ENCODE measurements at regions not wholly inside any gene's neighbourhood (a gene's known extent, or its start where the extent isn't known, plus 50 kb on each side); places are given as distances from the start of the nearest gene placed in this dataset.

DNA sequence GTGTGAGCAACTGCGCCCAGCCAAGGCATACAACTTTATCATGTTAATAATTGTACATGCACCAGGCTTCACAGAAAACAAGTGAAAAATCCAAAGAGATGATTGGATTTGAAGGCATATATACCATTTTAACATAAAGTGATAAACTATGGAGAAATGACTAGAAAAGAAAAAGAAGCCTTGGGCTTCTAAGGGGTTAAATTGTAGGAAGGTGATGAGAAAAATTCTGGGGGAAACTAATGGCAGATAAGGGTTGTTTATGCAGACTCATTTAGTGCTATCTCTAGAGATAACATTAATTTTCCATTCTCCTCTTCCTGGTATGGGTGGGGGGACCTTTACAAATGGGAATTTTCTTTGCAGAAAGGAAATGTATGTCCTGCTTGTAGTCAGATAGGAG lies 154.0 kb downstream of the TMEM17 start:
- TF ChIP-seq, protein P1, sequence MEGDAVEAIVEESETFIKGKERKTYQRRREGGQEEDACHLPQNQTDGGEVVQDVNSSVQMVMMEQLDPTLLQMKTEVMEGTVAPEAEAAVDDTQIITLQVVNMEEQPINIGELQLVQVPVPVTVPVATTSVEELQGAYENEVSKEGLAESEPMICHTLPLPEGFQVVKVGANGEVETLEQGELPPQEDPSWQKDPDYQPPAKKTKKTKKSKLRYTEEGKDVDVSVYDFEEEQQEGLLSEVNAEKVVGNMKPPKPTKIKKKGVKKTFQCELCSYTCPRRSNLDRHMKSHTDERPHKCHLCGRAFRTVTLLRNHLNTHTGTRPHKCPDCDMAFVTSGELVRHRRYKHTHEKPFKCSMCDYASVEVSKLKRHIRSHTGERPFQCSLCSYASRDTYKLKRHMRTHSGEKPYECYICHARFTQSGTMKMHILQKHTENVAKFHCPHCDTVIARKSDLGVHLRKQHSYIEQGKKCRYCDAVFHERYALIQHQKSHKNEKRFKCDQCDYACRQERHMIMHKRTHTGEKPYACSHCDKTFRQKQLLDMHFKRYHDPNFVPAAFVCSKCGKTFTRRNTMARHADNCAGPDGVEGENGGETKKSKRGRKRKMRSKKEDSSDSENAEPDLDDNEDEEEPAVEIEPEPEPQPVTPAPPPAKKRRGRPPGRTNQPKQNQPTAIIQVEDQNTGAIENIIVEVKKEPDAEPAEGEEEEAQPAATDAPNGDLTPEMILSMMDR (IDR thresholded peaks at IDR 0.05; ENCODE audit: extremely low read depth, low read depth, low read length), result no peak
- H3K79me2 ChIP-seq (ENCODE audit: insufficient read depth, low read length), result no peaks in the 10 kb centered on the region
- H4K20me1 ChIP-seq (ENCODE audit: insufficient read depth, low read length), result no peaks in the 10 kb centered on the region
- DNase-seq (ENCODE audit: insufficient read length, low spot score, missing footprints), result no peak
- H3K4me3 ChIP-seq (ENCODE audit: insufficient read depth, low read length), result no peak overlapping the region
- H3K36me3 ChIP-seq (ENCODE audit: insufficient read depth, low read length), result no peaks in the 10 kb centered on the region
- H3K9me3 ChIP-seq (ENCODE audit: low read depth, low read length), result no peaks in the 10 kb centered on the region
- no peak overlapping the region for H2AFZ ChIP-seq (ENCODE audit: low read length)
- no peak overlapping the region for H3K27ac ChIP-seq (ENCODE audit: low read depth, low read length)
- H3K27me3 ChIP-seq (ENCODE audit: insufficient read depth, low read length), result no peaks in the 10 kb centered on the region
- no peaks in the 10 kb centered on the region for H3K4me1 ChIP-seq (ENCODE audit: insufficient read depth, low read length)
- no peak overlapping the region for H3K4me2 ChIP-seq (ENCODE audit: insufficient read depth, low read length)

DNA sequence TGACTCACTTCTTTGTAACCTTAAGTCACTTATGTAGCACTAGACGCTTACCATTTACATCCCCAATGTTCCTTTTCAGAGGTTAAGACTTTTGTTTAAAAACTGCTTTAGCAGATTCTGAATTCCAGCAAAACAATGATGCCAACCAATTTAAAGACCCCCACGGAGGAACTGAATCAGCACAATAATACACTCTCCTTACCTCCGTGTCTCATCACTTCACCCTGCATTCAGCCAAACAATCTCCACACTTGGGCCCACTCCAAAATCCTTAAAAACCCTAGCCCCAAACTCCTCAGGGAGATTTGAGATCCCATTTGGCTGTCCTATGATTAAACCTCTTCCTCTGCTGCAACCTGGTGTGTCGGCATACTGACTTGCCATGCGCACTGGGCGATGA lies 153.9 kb downstream of the B3GNT2 start:
- H3K9me3 ChIP-seq (ENCODE audit: low read depth, low read length), result no peaks in the 10 kb centered on the region
- H3K79me2 ChIP-seq (ENCODE audit: insufficient read depth, low read length), result no peaks in the 10 kb centered on the region
- no peak overlapping the region for H3K4me3 ChIP-seq (ENCODE audit: insufficient read depth, low read length)
- DNase-seq (ENCODE audit: insufficient read length, low spot score, missing footprints), result no peak
- H3K27ac ChIP-seq (ENCODE audit: low read depth, low read length), result no peak overlapping the region
- no peaks in the 10 kb centered on the region for H3K4me1 ChIP-seq (ENCODE audit: insufficient read depth, low read length)
- no peak overlapping the region for H2AFZ ChIP-seq (ENCODE audit: low read length)
- H3K4me2 ChIP-seq (ENCODE audit: insufficient read depth, low read length), result no peak overlapping the region
- TF ChIP-seq, protein P1 (IDR thresholded peaks at IDR 0.05; ENCODE audit: extremely low read depth, low read depth, low read length), result no peak
- no peaks in the 10 kb centered on the region for H3K36me3 ChIP-seq (ENCODE audit: insufficient read depth, low read length)
- H3K27me3 ChIP-seq (ENCODE audit: insufficient read depth, low read length), result no peaks in the 10 kb centered on the region
- no peaks in the 10 kb centered on the region for H4K20me1 ChIP-seq (ENCODE audit: insufficient read depth, low read length)

DNA sequence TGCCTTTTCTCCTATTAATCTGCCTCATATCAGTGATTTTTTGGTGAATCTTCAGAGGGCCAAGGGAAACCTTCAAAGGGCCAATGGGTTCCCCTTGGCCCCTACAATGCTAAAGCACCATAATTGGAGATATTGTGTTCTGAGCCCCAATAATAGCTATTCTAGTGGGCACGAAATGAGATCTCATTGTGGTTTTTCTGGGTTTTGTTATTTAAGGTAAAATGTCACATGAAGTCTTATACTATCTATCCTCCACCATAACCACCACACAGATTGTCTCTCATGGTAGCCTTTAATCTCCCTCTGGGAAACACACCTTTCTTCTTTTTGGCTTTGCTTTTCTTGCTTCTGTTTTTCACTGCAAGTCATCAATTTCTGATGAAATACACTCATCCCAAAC lies 152.8 kb downstream of the B3GNT2 start:
- H2AFZ ChIP-seq (ENCODE audit: low read length), result no peak overlapping the region
- H4K20me1 ChIP-seq (ENCODE audit: insufficient read depth, low read length), result no peaks in the 10 kb centered on the region
- no peaks in the 10 kb centered on the region for H3K4me1 ChIP-seq (ENCODE audit: insufficient read depth, low read length)
- H3K9me3 ChIP-seq (ENCODE audit: low read depth, low read length), result no peaks in the 10 kb centered on the region
- H3K4me2 ChIP-seq (ENCODE audit: insufficient read depth, low read length), result no peak overlapping the region
- no peaks in the 10 kb centered on the region for H3K36me3 ChIP-seq (ENCODE audit: insufficient read depth, low read length)
- no peak overlapping the region for H3K4me3 ChIP-seq (ENCODE audit: insufficient read depth, low read length)
- no peaks in the 10 kb centered on the region for H3K79me2 ChIP-seq (ENCODE audit: insufficient read depth, low read length)
- H3K27me3 ChIP-seq (ENCODE audit: insufficient read depth, low read length), result no peaks in the 10 kb centered on the region
- DNase-seq (ENCODE audit: insufficient read length, low spot score, missing footprints), result no peak
- H3K27ac ChIP-seq (ENCODE audit: low read depth, low read length), result no peak overlapping the region
- TF ChIP-seq, protein P1 (IDR thresholded peaks at IDR 0.05; ENCODE audit: extremely low read depth, low read depth, low read length), result no peak

DNA sequence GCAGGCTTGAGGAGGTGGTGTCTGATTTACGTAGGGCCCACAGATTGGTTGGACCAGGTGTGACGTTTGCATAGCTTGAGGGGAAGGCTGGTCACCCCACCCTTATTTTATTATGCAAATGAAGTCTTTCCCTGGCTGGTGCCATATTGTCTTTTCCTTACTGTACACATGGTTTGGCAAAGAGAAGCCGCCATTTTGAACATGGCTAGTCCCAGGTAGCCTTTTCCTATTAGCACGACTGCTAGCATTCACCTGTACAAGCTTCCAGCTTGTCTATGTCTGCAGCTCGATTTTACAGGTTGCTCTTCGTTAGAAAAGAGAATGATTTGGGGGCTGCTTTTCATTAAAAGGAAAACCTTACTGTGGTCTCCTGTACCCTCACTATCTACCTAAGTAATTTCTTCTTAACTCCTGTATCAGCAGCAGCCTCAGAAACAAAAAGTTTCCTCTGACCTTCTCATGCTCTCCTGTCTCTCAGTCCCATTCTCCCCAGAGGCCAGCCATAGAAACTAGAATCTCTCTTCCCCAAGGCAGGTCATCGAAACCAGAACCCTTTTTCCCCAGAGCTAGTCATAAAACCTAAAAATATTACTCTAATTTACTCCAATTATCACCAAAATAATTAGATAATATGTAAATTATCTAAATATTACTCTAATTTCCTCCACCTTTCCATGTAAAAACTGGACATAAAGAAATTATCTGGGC lies 151.8 kb downstream of the B3GNT2 start:
- no peak overlapping the region for H3K4me3 ChIP-seq (ENCODE audit: insufficient read depth, low read length)
- H3K27me3 ChIP-seq (ENCODE audit: insufficient read depth, low read length), result no peaks in the 10 kb centered on the region
- H3K4me2 ChIP-seq (ENCODE audit: insufficient read depth, low read length), result no peak overlapping the region
- no peak overlapping the region for H3K27ac ChIP-seq (ENCODE audit: low read depth, low read length)
- H3K79me2 ChIP-seq (ENCODE audit: insufficient read depth, low read length), result no peaks in the 10 kb centered on the region
- no peaks in the 10 kb centered on the region for H4K20me1 ChIP-seq (ENCODE audit: insufficient read depth, low read length)
- H3K4me1 ChIP-seq (ENCODE audit: insufficient read depth, low read length), result no peaks in the 10 kb centered on the region
- no peaks in the 10 kb centered on the region for H3K9me3 ChIP-seq (ENCODE audit: low read depth, low read length)
- TF ChIP-seq, protein P1 (IDR thresholded peaks at IDR 0.05; ENCODE audit: extremely low read depth, low read depth, low read length), result no peak
- no peak overlapping the region for H2AFZ ChIP-seq (ENCODE audit: low read length)
- no peaks in the 10 kb centered on the region for H3K36me3 ChIP-seq (ENCODE audit: insufficient read depth, low read length)
- DNase-seq (ENCODE audit: insufficient read length, low spot score, missing footprints), result no peak

Measured in osteoblast (primary cell).